GM18498 (cell line): ENCODE measurements at regions not wholly inside any gene's neighbourhood (a gene's known extent, or its start where the extent isn't known, plus 50 kb on each side); places are given as distances from the start of the nearest gene placed in this dataset.
A peak's percentile ranks its signal among the peaks of the same experiment; 100 is the strongest.
"Not testable (repeated sequence)": the region's sequence is repeated elsewhere in the genome, so short reads cannot be mapped to it uniquely, and the experiment has no call there.

ENCODE experiments used
- ATAC-seq: cut with Tn5 transposase; IDR thresholded peaks from one replicate; pipeline ENCODE4 v1.9.1; 2021; ENCODE audit warnings: mild to moderate bottlenecking, moderate library complexity; ENCODE audit not compliant: unreplicated experiment

GRCh38 chr2:31813016-31813415 is 197.8 kb downstream of the MEMO1 start:
- ATAC-seq: no peak

GRCh38 chr2:31812051-31812798 is 198.6 kb downstream of the MEMO1 start:
- peak; percentile 100 for ATAC-seq

- ATAC-seq: no peak
Observed at GRCh38 chr2:31811482-31811881, 199.3 kb downstream of the MEMO1 start.

GRCh38 chr2:31810200-31810917 is 200.4 kb downstream of the MEMO1 start:
- ATAC-seq: no peak

GRCh38 chr2:31805688-31806087 is 205.1 kb downstream of the MEMO1 start:
- ATAC-seq: no peak

- ATAC-seq: not testable (repeated sequence)
Observed at GRCh38 chr2:31803481-31804153, 207.2 kb downstream of the MEMO1 start.

GRCh38 chr2:31802711-31803110 is 208.1 kb downstream of the MEMO1 start:
- ATAC-seq: no peak

GRCh38 chr2:31799282-31799681 is 211.5 kb downstream of the MEMO1 start:
- ATAC-seq: not testable (repeated sequence)

- no peak for ATAC-seq
Observed at GRCh38 chr2:31788273-31788672, 207.5 kb upstream of the SRD5A2 start.

- no peak for ATAC-seq
Observed at GRCh38 chr2:31785876-31786275, 205.1 kb upstream of the SRD5A2 start.

GRCh38 chr2:31784868-31785267 is 204.1 kb upstream of the SRD5A2 start:
- no peak for ATAC-seq

GRCh38 chr2:31783446-31784091 is 202.8 kb upstream of the SRD5A2 start:
- not testable (repeated sequence) for ATAC-seq

GRCh38 chr2:31778153-31778552 is 197.4 kb upstream of the SRD5A2 start:
- ATAC-seq: no peak

GRCh38 chr2:31770741-31771140 is 190.0 kb upstream of the SRD5A2 start:
- ATAC-seq: no peak

- no peak for ATAC-seq
Observed at GRCh38 chr2:31765078-31765945, 184.6 kb upstream of the SRD5A2 start.

GRCh38 chr2:31764169-31764568 is 183.4 kb upstream of the SRD5A2 start:
- no peak for ATAC-seq

- no peak for ATAC-seq
Observed at GRCh38 chr2:31762085-31762484, 181.3 kb upstream of the SRD5A2 start.

GRCh38 chr2:31757351-31757750 is 176.6 kb upstream of the SRD5A2 start:
- not testable (repeated sequence) for ATAC-seq

GRCh38 chr2:31748746-31749145 is 168.0 kb upstream of the SRD5A2 start:
- not testable (repeated sequence) for ATAC-seq

- ATAC-seq: no peak
Observed at GRCh38 chr2:31748041-31748440, 167.3 kb upstream of the SRD5A2 start.
